Skin of body (tissue), 1 donor: ENCODE measurements at regions not wholly inside any gene's neighbourhood (a gene's known extent, or its start where the extent isn't known, plus 50 kb on each side); places are given as distances from the start of the nearest gene placed in this dataset.

Source experiments
- DNase-seq: peaks from one replicate; lab custom pipeline; 2025; lab: John Stamatoyannopoulos, UW

GRCh38 chr13:70394031-70394548 is 285.8 kb upstream of the KLHL1 start:
- DNase-seq = no peak

GRCh38 chr13:70391678-70392077 is 283.4 kb upstream of the KLHL1 start:
- DNase-seq = no peak

GRCh38 chr13:70390968-70391367 is 282.7 kb upstream of the KLHL1 start:
- no peak for DNase-seq

GRCh38 chr13:70390064-70390463 is 281.8 kb upstream of the KLHL1 start:
- DNase-seq = no peak

GRCh38 chr13:70388935-70389334 is 280.7 kb upstream of the KLHL1 start:
- DNase-seq = no peak

DNA sequence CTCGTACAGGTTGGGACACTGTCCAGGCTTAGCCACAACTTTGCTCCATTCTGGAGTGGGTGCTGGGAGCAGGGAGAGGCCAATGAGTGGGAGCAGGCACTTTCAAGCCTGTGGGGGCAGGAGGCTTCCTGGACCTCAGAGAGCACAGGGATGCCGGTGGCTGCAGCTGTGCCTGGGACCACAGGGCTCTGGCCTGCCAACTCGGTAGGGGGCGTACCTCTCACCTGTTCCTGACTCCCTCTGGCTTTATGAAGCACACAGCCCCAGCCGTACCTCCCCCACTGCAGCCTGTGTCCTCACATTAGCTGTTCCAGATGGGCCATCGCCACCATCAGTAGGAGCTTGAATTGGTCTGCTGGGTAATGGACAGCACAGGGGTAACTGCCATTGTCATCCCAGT is 278.7 kb upstream of the KLHL1 start:
- no peak for DNase-seq

GRCh38 chr13:70385852-70386251 is 277.6 kb upstream of the KLHL1 start:
- no peak for DNase-seq

- no peak for DNase-seq
Observed at GRCh38 chr13:70384156-70384555, 275.9 kb upstream of the KLHL1 start.

- DNase-seq = no peak
Observed at GRCh38 chr13:70380809-70381208, 272.6 kb upstream of the KLHL1 start.

- DNase-seq = no peak
Observed at GRCh38 chr13:70375718-70376117, 267.5 kb upstream of the KLHL1 start.

DNA sequence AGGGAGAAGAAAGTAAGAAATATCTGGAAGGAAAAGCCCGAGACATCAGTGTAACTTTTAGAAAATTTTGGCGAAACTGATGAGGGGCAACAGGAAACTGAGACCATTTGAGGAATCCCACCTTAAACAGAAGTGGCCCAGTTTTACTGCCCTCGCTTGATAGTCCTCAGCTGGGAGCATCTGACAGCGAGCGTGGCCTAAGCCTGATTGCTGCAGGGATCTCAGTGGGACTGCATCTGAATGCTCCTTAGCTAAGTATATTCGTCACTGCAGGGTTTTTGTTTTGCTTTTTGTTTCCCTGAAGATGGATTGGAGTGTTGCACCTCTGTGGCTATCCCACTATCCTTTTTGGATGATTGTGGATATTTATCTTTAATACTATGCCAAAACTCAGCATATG is 262.7 kb upstream of the KLHL1 start:
- no peak for DNase-seq

DNA sequence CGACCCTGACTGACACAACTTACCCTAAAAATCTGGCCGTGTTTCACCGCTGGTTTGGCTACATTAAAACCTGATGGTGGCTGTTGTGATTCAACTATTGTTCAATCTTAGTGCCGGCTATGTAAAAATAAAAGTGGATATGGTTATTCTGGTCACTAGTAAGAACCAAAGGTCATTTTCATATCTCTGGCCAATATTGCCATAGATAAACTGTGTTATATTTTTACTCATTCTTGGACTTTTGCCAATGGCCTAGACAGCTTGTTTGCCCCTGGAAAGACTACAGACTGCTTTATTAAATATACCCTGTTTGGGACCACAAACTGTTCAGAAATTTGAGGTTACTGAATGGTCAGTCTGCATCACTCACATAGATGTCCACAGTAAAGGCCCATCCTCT is 258.5 kb upstream of the KLHL1 start:
- DNase-seq = no peak

- DNase-seq = no peak
Observed at GRCh38 chr13:70363991-70364390, 255.7 kb upstream of the KLHL1 start.

- DNase-seq = no peak
Observed at GRCh38 chr13:70362820-70363570, 254.7 kb upstream of the KLHL1 start.

- no peak for DNase-seq
Observed at GRCh38 chr13:70357031-70357430, 248.8 kb upstream of the KLHL1 start.

DNA sequence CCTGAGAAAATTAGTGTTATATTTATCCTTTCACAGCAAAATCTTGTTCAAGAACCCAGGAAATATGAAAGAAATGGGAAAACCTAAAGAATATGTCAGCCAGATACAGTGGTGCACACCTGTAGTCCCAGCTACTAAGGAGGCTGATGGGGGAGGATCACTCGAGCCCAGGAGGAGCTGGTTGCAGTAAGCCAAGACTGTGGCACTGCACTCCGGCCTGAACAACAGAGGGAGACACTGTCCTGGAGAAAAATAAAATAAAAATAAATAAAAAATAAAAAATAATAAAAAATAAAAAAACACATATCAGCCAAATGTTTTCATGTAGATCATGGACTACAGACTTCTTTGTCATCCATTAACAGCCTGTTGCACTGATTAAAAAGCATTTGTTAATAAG is 244.8 kb upstream of the KLHL1 start:
- DNase-seq = no peak

GRCh38 chr13:70347947-70348620 is 239.8 kb upstream of the KLHL1 start:
- DNase-seq = no peak

GRCh38 chr13:70339738-70340137 is 231.5 kb upstream of the KLHL1 start:
- no peak for DNase-seq

DNA sequence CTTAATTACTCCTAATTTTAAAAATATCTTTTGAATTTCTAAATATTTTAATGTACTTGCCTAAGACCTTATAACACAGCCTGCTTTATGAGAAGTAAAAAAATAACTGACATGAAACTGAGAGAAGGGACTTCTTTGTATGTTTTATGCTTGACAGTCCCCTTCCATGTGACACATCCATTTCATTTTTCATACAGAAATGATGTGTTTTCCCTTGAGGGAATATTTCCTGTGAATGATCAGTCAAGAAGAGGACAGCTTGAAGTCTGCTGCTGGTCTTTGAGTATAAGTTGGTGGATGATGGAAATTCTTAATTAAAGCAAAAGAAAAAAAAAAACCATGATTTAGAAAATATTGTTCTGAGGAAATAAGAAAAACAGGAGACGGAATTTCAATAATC is 230.4 kb upstream of the KLHL1 start:
- DNase-seq = no peak

- no peak for DNase-seq
Observed at GRCh38 chr13:70336866-70337265, 228.6 kb upstream of the KLHL1 start.

DNA sequence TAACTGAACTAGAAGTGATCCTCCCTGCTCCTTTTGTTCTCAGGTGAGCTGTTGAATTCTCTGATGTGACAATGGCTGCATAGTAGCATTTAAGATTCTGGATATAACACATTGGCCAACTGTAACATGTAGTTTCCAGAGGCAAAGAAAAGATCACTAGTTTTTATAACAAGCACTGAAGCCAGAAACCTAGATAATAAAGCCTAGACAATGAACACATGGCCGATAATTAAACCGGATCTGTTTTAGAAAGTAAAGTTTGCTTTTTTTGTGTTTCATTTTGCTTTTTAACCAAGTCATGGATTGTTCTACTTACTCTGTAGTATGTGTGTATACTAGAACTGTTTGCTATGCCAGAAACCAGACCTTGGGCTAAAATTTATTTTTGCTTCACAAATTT is 225.5 kb upstream of the KLHL1 start:
- no peak for DNase-seq

- no peak for DNase-seq
Observed at GRCh38 chr13:70330697-70331361, 222.6 kb upstream of the KLHL1 start.

DNA sequence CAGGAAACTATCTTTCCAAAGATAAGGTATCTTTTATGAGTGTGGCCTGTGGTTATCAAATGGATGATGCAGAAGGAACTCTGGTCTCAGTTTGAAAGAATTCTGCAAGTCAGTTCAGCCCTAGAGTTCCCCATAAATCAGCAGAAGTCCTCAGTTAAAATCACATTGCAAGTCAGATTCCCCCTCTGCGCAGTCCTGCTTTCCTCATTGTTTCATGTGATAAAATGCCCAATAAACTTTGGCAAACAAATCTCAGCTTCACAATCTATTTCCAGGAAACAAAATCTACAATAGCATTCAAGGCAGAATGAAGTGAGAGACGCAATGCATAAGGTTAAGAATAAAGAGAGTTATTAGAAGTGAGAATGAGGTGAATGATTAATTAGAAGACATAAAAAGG is 216.3 kb upstream of the KLHL1 start:
- DNase-seq = no peak
